ENCODE measurements at regions not wholly inside any gene's neighbourhood (a gene's known extent, or its start where the extent isn't known, plus 50 kb on each side); places are given as distances from the start of the nearest gene placed in this dataset.
"Not testable (repeated sequence)": the region's sequence is repeated elsewhere in the genome, so short reads cannot be mapped to it uniquely, and the experiment has no call there.

GRCh38 chr14:105627701-105628100 lies 101.3 kb downstream of the TMEM121 start:
- Histone ChIP-seq H3K27ac (no peak overlapping the region), H4K20me1 (ENCODE audit: insufficient read depth) (no peaks in the 10 kb centered on the region), H3K27me3 (ENCODE audit: insufficient read depth, low read depth) (peaks cover 6% of the 10 kb centered on the region; the same call in 1 of the 2 replicates), H3K4me2 (no peak overlapping the region), H3K36me3 (ENCODE audit: insufficient read depth) (no peaks in the 10 kb centered on the region), H3K4me1 (ENCODE audit: low read depth, poor library complexity, severe bottlenecking) (no peaks in the 10 kb centered on the region), H3K79me2 (ENCODE audit: insufficient read depth, low read depth) (no peaks in the 10 kb centered on the region), H2AFZ (ENCODE audit: low read depth) (no peak overlapping the region), H3K4me3 (IDR thresholded peaks at IDR 0.05; ENCODE audit: insufficient read depth, low read depth, low read length) (no peak overlapping the region), H3K9ac (no peak overlapping the region)
- TF ChIP-seq CTCF (conservative IDR thresholded peaks at IDR 0.05; ENCODE audit: low read depth, low read length), result no peak

- H3K4me2 ChIP-seq; H3K79me2 ChIP-seq (ENCODE audit: insufficient read depth, low read depth): not testable (repeated sequence)
Observed at GRCh38 chr14:105628126-105628525, 101.7 kb downstream of the TMEM121 start.

GRCh38 chr14:105628531-105629067 lies 102.2 kb downstream of the TMEM121 start:
- H3K79me2 ChIP-seq (ENCODE audit: insufficient read depth, low read depth); H3K9ac ChIP-seq; H3K4me2 ChIP-seq; H3K4me1 ChIP-seq (ENCODE audit: low read depth, poor library complexity, severe bottlenecking); H3K4me3 ChIP-seq (IDR thresholded peaks at IDR 0.05; ENCODE audit: insufficient read depth, low read depth, low read length); H3K27ac ChIP-seq; H3K27me3 ChIP-seq (ENCODE audit: insufficient read depth, low read depth); H3K36me3 ChIP-seq (ENCODE audit: insufficient read depth); H4K20me1 ChIP-seq (ENCODE audit: insufficient read depth); H2AFZ ChIP-seq (ENCODE audit: low read depth): not testable (repeated sequence)

More at GRCh38 chr14:105628126-105628525, 101.7 kb downstream of the TMEM121 start:
- not testable (repeated sequence) for H3K27me3 ChIP-seq (ENCODE audit: insufficient read depth, low read depth); H3K27ac ChIP-seq; H3K9ac ChIP-seq; H3K36me3 ChIP-seq (ENCODE audit: insufficient read depth); H3K4me1 ChIP-seq (ENCODE audit: low read depth, poor library complexity, severe bottlenecking); H3K4me3 ChIP-seq (IDR thresholded peaks at IDR 0.05; ENCODE audit: insufficient read depth, low read depth, low read length); H2AFZ ChIP-seq (ENCODE audit: low read depth); H4K20me1 ChIP-seq (ENCODE audit: insufficient read depth)

DNA sequence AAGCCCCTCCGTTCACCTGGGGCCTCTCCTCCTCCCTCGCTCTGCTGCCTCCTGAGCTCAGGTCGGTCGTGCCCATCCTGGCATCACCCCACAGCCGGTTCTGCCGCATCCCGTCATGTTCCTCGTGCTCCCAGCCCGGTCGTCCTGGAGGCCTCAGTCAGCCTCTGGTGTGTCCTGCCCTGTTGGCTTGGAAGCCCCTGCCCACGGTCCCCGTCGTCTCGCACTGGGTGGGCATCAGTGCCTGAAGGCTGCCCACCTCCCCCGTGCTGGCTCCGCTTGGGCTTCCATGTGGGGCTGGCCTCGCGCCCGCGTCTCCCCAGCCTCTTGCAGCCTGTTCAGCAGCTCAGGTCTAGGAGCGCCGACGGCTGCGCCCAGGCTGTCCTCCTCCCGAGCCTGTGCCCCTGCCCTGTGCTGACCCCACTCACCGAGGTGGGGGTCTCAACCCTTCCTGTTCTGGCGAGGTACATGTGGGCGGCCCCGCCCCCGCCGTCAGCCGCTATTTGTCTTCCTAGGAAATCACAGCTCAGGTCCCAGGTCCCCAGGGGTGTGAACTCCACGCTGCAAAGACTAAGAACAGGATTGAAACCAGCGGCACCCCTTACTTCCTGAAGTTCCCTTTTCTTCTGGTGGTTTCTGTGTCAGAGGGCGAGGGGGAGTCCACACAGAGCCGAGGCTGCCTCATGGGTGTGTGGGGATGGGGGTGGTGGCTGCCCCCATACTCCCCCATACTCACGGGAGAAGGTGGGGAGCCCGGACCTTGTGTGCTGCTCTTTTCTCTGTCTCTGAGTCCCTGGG lies 102.9 kb downstream of the TMEM121 start:
- H3K79me2 ChIP-seq (ENCODE audit: insufficient read depth, low read depth); H3K4me3 ChIP-seq (IDR thresholded peaks at IDR 0.05; ENCODE audit: insufficient read depth, low read depth, low read length); H3K4me1 ChIP-seq (ENCODE audit: low read depth, poor library complexity, severe bottlenecking); H3K27me3 ChIP-seq (ENCODE audit: insufficient read depth, low read depth); H3K9ac ChIP-seq; H3K27ac ChIP-seq; H4K20me1 ChIP-seq (ENCODE audit: insufficient read depth); H3K36me3 ChIP-seq (ENCODE audit: insufficient read depth); H2AFZ ChIP-seq (ENCODE audit: low read depth); H3K4me2 ChIP-seq: not testable (repeated sequence)

- H3K27me3 ChIP-seq (ENCODE audit: insufficient read depth, low read depth), result peaks cover 6% of the 10 kb centered on the region; the same call in 1 of the 2 replicates
- H3K4me3 ChIP-seq (IDR thresholded peaks at IDR 0.05; ENCODE audit: insufficient read depth, low read depth, low read length), result no peak overlapping the region
- H3K9ac ChIP-seq, result no peak overlapping the region
- H3K4me1 ChIP-seq (ENCODE audit: low read depth, poor library complexity, severe bottlenecking), result no peaks in the 10 kb centered on the region
- H3K4me2 ChIP-seq, result no peak overlapping the region
- no peaks in the 10 kb centered on the region for H4K20me1 ChIP-seq (ENCODE audit: insufficient read depth)
- H2AFZ ChIP-seq (ENCODE audit: low read depth), result no peak overlapping the region
- no peak for TF ChIP-seq CTCF (conservative IDR thresholded peaks at IDR 0.05; ENCODE audit: low read depth, low read length)
- H3K36me3 ChIP-seq (ENCODE audit: insufficient read depth), result no peaks in the 10 kb centered on the region
- H3K27ac ChIP-seq, result no peak overlapping the region
- H3K79me2 ChIP-seq (ENCODE audit: insufficient read depth, low read depth), result no peaks in the 10 kb centered on the region
Observed at GRCh38 chr14:105629886-105630215, 103.5 kb downstream of the TMEM121 start.

- not testable (repeated sequence) for H3K4me3 ChIP-seq (IDR thresholded peaks at IDR 0.05; ENCODE audit: insufficient read depth, low read depth, low read length); H4K20me1 ChIP-seq (ENCODE audit: insufficient read depth); H3K4me1 ChIP-seq (ENCODE audit: low read depth, poor library complexity, severe bottlenecking); H3K9ac ChIP-seq; H3K36me3 ChIP-seq (ENCODE audit: insufficient read depth); H3K27me3 ChIP-seq (ENCODE audit: insufficient read depth, low read depth); H3K79me2 ChIP-seq (ENCODE audit: insufficient read depth, low read depth); H3K4me2 ChIP-seq; H3K27ac ChIP-seq; H2AFZ ChIP-seq (ENCODE audit: low read depth)
Observed at GRCh38 chr14:105630293-105630934, 104.0 kb downstream of the TMEM121 start.

GRCh38 chr14:105630935-105631779 lies 104.8 kb downstream of the TMEM121 start:
- H2AFZ ChIP-seq (ENCODE audit: low read depth); H3K9ac ChIP-seq; H4K20me1 ChIP-seq (ENCODE audit: insufficient read depth); H3K4me1 ChIP-seq (ENCODE audit: low read depth, poor library complexity, severe bottlenecking); H3K79me2 ChIP-seq (ENCODE audit: insufficient read depth, low read depth); H3K27me3 ChIP-seq (ENCODE audit: insufficient read depth, low read depth); H3K4me2 ChIP-seq; H3K27ac ChIP-seq; H3K4me3 ChIP-seq (IDR thresholded peaks at IDR 0.05; ENCODE audit: insufficient read depth, low read depth, low read length); H3K36me3 ChIP-seq (ENCODE audit: insufficient read depth): not testable (repeated sequence)
